HG03460 (cell line): ENCODE measurements at regions not wholly inside any gene's neighbourhood (a gene's known extent, or its start where the extent isn't known, plus 50 kb on each side); places are given as distances from the start of the nearest gene placed in this dataset.

Experiments
- ATAC-seq: cut with Tn5 transposase; IDR thresholded peaks from one replicate; pipeline ENCODE4 v1.9.1; 2021; ENCODE audit not compliant: unreplicated experiment

GRCh38 chr21:28754127-28754611, 238.5 kb downstream of the LTN1 start:
- no peak for ATAC-seq

- ATAC-seq = no peak
Observed at GRCh38 chr21:28752131-28752530, 240.5 kb downstream of the LTN1 start.

- ATAC-seq = no peak
Observed at GRCh38 chr21:28751176-28751575, 241.5 kb downstream of the LTN1 start.

DNA sequence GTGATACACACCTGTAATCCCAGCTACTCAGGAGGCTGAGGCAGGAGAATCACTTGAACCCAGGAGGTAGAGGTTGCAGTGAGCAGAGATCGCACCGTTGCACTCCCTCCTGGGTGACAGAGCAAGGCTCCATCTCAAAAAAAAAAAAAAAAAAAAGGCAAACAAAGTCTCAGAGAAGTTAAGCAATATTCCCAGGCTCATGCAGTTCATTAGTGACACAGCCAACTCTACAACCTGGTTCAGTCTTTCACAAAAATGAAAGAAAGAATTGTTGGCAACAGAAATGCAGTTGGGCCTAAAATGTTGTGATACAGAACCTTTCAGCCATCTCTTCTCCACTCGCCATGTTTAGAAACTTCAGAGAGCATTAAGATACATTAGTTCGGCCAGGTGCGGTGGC, 242.1 kb downstream of the LTN1 start:
- ATAC-seq = no peak

- no peak for ATAC-seq
Observed at GRCh38 chr21:28749536-28749935, 243.1 kb downstream of the LTN1 start.

DNA sequence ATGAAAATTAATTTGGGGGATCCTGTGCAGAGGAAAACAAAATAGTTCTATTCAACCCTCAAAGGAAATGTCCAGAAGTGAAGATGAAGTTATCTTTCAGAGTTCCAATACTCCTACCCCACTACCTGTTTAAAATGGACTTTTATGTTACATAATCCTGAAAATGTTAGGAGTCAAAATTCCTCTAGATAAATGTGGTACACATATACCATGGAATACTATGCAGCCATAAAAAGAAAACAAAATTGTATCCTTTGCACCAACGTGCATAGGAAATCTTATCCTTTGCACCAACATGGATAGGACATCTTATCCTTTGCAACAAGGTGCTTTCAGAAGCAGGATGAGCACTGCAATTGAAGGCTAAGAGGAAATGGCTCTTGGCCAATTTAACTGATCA, 245.2 kb downstream of the LTN1 start:
- ATAC-seq = no peak

GRCh38 chr21:28746166-28746565, 246.5 kb downstream of the LTN1 start:
- ATAC-seq = no peak

DNA sequence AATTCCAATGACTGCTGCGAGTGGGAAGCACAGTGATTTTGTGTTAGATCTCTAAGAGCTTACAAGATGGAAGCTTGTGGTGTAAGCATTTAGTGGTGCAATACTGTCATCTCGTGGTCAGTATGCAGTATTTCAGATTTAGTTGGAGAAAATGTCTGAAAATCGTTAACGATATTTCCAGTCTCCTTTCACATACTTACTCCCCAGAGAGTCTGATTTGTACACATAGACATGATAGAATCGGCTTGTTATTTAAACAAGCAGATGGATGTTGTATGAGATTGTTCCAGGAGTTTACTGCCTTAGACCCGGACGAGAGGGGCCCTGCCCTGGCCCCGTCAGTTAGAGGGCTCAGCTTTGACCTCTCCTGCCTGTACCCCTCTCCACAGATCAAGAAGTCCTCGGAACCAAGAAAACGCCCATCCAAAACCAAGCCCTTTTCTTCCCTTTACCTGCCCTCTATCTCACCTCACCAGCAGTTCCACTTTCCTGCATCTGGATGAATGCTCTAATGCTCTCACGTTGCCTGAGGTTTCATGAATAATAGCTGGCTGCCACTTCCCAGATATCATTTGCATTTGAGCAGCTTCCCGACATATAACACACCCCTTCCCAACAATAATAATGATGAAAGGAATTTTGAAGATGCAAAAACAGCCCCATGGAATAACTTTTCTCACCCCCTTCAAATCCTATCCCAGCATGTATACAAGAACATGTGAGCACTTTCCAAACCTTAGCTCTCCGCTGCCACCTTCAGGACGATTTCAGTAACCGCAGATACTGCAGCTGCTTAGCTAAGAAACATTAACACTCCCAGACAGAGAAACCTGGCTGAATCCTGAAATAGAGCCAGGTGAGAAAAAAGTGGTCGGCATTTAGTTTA, 247.3 kb downstream of the LTN1 start:
- peak; percentile 81 for ATAC-seq

- no peak for ATAC-seq
Observed at GRCh38 chr21:28743723-28744122, 249.0 kb downstream of the LTN1 start.

DNA sequence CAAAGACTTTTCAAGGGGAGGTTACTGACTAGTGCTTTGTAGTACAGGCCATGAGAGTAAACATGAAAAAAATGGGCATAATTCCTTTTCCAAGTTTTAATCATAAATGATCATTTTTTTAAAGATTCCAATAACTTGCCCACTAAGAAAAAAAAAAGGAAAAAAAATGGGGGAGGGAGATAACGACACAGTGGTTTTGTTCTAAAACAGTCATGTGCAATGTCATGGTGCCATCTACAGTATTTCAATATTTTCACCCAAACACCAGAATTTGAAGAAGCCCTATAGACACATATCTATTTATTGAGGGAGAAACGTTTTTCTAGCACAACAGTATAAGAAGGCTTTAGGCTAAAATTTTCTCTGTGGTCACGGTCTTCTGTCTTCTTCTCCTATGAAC, 250.2 kb downstream of the LTN1 start:
- no peak for ATAC-seq

- ATAC-seq = no peak
Observed at GRCh38 chr21:28740125-28740524, 252.6 kb downstream of the LTN1 start.

DNA sequence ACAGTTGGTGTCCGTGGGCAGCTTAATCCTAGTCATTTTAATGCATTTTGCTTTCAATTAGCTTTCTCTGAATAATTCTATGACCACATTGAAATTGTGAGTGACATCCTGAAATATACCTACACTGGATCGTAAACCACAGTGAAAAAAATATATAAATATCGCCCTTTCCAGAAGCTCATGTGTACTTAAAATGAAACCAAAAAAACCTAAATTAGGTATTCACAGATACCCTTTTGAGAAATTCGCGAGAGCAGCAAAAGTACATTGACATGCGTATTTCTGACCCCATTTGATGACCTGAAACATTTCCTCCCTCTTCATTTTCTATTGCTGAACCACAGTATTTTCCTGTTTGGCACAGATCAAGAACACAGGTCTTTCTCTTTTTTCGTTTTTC, 253.8 kb downstream of the LTN1 start:
- no peak for ATAC-seq

GRCh38 chr21:28738420-28738704, 254.3 kb downstream of the LTN1 start:
- no peak for ATAC-seq

DNA sequence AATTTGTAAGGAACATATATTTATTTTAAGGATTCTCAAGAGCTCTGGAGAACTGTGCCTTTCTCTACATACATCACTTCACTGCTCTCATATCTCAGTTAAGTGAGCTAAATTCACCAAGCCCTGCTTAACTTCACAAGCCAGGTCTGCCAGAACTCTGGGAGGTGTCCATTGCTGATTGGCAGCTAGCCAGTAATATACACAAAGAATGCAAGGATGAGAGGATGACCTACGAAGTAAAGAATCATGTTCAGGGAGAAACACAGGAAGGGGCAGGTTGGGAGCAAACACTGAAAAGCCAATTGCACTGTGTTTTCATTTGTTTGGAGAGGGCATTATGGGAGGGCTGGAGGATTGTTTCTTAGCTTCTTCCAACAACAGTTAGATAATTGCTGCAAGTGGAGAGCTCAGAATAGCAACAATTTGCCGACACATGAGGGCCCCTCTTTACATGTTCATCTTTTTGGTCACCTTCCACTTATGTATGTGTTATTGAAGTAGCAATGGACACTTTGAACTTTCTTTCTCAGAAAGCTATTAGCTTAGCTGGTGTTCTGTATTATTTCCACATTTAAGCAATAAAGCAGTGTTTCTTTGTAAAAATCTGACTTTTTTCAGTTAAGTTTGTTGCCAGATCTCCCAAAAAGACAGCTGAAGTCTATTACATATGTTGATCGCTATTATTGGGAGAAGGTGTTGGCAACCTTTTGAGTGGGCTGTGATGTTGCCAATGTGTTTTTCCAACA, 254.8 kb downstream of the LTN1 start:
- no peak for ATAC-seq

DNA sequence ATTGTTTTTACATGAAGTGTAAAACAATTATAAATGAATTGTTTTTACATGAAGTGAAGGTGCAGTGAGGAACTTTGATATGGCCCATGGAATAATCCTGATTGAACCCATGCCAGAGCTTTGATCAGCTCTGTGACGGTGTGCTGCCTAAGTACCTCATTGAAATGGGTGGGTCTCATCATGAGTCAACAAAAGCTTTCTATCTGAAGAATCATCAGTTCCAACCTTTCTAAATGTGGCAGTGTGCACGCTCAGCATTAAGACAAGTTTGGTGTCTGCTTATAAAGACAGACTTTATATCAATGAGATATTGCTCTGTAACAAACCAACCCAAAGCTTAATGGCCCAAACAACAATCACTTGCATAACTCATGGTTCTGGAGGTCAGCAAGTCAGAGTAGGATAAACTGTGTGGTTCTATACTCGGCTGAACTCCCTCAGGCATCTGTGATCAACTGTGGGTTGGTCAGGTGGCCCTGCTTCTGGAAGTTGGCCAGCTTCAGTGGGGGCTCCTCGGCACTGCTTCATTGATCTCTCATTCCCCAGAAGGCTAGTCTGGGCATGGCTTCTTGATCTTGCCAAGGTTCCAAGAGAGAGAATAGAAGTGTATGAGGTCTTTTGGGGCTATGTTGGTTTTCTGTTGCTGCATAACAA, 258.0 kb downstream of the LTN1 start:
- ATAC-seq = no peak

- no peak for ATAC-seq
Observed at GRCh38 chr21:28731700-28732321, 260.9 kb downstream of the LTN1 start.

GRCh38 chr21:28729887-28730286, 262.8 kb downstream of the LTN1 start:
- no peak for ATAC-seq

DNA sequence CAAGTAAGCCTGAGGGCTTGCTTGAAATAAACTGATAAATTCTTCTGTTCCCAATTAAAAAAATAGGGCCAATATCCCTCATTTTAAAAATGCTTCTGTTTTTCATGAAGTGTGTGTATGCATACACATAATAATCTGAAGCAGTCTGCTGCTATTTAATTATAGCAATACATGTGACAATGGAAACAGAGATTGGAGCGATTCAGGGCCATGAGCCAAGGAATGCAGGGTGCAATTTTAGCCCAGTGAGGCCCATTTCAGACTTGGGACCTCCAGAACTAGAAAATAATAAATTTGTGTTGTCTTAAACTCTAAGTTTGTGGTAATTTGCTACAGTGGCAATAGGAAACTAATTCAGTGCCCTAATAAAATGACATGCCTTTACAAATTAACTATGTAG, 264.9 kb downstream of the LTN1 start:
- ATAC-seq = no peak

- ATAC-seq = no peak
Observed at GRCh38 chr21:28725396-28725795, 267.3 kb downstream of the LTN1 start.

GRCh38 chr21:28723646-28724045, 269.0 kb downstream of the LTN1 start:
- ATAC-seq = no peak

- ATAC-seq = no peak
Observed at GRCh38 chr21:28719723-28720122, 273.0 kb downstream of the LTN1 start.
